ENCODE measurements at regions not wholly inside any gene's neighbourhood (a gene's known extent, or its start where the extent isn't known, plus 50 kb on each side); places are given as distances from the start of the nearest gene placed in this dataset.

- 79 to 82% methylated on average over 4 of the region's 4 CpGs for WGBS, 2 donors
- H3K27me3 ChIP-seq = no peaks in the 10 kb centered on the region
- intact Hi-C loops (cut with DNase I; ENCODE audit: low total_unique reads) = no loop called here
- no peaks in the 10 kb centered on the region for H3K9me3 ChIP-seq
- DNase-seq = no peak
- H3K4me3 ChIP-seq = no peak overlapping the region
- H3K36me3 ChIP-seq (ENCODE audit: low read depth, missing control alignments) = no peaks in the 10 kb centered on the region
- no peaks in the 10 kb centered on the region for H3K4me1 ChIP-seq
- H3K27ac ChIP-seq = no peak overlapping the region
- TF ChIP-seq POLR2A (IDR thresholded peaks at IDR 0.05) = no peak
- TF ChIP-seq, protein P1, sequence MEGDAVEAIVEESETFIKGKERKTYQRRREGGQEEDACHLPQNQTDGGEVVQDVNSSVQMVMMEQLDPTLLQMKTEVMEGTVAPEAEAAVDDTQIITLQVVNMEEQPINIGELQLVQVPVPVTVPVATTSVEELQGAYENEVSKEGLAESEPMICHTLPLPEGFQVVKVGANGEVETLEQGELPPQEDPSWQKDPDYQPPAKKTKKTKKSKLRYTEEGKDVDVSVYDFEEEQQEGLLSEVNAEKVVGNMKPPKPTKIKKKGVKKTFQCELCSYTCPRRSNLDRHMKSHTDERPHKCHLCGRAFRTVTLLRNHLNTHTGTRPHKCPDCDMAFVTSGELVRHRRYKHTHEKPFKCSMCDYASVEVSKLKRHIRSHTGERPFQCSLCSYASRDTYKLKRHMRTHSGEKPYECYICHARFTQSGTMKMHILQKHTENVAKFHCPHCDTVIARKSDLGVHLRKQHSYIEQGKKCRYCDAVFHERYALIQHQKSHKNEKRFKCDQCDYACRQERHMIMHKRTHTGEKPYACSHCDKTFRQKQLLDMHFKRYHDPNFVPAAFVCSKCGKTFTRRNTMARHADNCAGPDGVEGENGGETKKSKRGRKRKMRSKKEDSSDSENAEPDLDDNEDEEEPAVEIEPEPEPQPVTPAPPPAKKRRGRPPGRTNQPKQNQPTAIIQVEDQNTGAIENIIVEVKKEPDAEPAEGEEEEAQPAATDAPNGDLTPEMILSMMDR (IDR thresholded peaks at IDR 0.05) = no peak
These were observed 134.2 kb upstream of the HDGFL1 start for GRCh38 chr6:22435151-22435550.

DNA sequence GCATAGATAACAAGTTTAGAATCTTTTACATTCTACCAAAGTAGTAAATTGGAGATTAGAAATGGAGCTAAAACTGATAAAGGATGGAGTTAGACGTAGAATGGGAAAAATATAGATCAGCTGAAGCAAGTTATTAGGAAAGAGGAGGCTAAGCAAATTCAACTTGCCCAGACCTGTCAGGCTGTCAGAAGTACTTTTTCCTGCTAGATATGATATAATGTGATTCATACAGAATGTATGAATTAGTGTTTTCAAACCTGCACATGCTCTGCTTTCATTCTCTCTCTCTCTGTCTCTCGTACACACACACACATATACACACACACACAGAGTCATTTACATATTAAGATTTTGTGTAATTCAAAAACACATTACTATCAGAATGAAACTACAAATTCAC, 133.2 kb upstream of the HDGFL1 start:
- Histone ChIP-seq H3K9me3 (no peaks in the 10 kb centered on the region), H3K27me3 (no peaks in the 10 kb centered on the region), H3K4me1 (no peaks in the 10 kb centered on the region), H3K4me3 (no peak overlapping the region), H3K36me3 (ENCODE audit: low read depth, missing control alignments) (no peaks in the 10 kb centered on the region), H3K27ac (no peak overlapping the region)
- TF ChIP-seq, protein P1 (IDR thresholded peaks at IDR 0.05) = no peak
- no peak for TF ChIP-seq POLR2A (IDR thresholded peaks at IDR 0.05)
- no peak for DNase-seq
- WGBS, 2 donors = 87 to 98% methylated on average over 2 of the region's 2 CpGs
- intact Hi-C loops (cut with DNase I; ENCODE audit: low total_unique reads) = no loop called here

DNA sequence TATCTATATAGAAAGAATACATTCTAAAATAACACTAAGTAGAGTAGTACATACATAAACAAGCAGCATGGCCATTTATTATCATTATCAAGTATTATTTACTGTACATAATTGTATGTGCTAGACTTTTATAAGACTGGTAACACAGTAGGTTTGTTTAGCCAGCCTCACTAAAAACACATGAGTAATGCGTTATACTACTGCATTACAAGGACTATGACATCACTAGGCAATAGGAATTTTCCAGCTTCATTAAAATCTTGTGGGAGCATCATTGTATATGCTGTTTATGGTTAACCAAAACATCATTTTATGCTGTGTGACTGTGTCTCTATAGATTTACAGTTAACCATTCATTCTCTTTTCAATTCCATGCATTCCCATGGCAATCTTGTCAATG, 131.7 kb upstream of the HDGFL1 start:
- Histone ChIP-seq H3K4me3 (no peak overlapping the region), H3K9me3 (no peaks in the 10 kb centered on the region), H3K4me1 (no peaks in the 10 kb centered on the region), H3K27me3 (no peaks in the 10 kb centered on the region), H3K27ac (no peak overlapping the region), H3K36me3 (ENCODE audit: low read depth, missing control alignments) (no peaks in the 10 kb centered on the region)
- intact Hi-C loops (cut with DNase I; ENCODE audit: low total_unique reads) = no loop called here
- no peak for DNase-seq
- TF ChIP-seq, protein P1 (IDR thresholded peaks at IDR 0.05) = no peak
- 88 to 94% methylated on average over 1 of the region's 1 CpG for WGBS, 2 donors

DNA sequence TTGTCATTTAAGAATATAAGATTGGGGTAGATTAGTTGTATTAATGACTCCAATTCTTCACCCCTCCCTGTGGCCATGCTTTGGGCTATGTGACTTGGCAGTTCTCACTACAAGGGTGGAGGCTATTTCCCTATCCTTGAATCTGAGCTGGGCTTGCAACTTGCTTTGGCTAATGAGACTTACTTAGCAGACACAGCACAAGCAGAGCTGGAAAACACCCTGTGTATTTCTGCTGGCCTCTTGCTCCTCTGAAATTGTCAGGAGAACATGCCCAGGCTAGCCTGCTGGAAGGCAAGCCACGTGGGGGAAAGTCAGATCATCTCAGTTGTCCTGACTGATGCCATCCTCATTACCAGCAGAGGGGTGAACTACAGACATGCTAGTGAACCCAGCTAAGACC, 126.5 kb upstream of the HDGFL1 start:
- intact Hi-C loops (cut with DNase I; ENCODE audit: low total_unique reads) = no loop called here
- no peaks in the 10 kb centered on the region for H3K27me3 ChIP-seq
- no peaks in the 10 kb centered on the region for H3K36me3 ChIP-seq (ENCODE audit: low read depth, missing control alignments)
- H3K27ac ChIP-seq = no peak overlapping the region
- DNase-seq = no peak
- TF ChIP-seq, protein P1 (IDR thresholded peaks at IDR 0.05) = no peak
- TF ChIP-seq POLR2A (IDR thresholded peaks at IDR 0.05) = no peak
- no peaks in the 10 kb centered on the region for H3K9me3 ChIP-seq
- WGBS, 2 donors = 36 to 60% methylated on average over 1 of the region's 1 CpG
- H3K4me3 ChIP-seq = no peak overlapping the region
- peaks cover under 1% of the 10 kb centered on the region for H3K4me1 ChIP-seq

DNA sequence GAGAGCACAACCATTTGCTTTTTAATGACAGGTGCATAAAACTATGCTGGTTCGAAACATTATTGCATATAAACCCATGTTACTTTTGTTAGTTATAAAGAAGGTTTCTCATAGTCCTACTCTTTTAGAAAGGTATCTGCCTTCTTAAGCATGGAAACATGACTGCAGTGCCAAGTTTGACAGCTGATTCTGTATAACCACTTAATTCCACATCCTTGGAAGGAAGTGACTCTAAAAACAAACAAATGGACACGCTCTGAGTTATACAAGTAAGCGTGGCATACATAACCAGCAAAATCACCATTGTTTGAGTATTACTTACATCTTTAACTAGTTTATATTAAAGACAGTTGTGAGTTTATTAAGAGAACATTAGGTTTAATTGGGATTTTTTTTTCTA, 125.0 kb upstream of the HDGFL1 start:
- WGBS, 2 donors = 82 to 87% methylated on average over 3 of the region's 3 CpGs
- TF ChIP-seq, protein P1 (IDR thresholded peaks at IDR 0.05) = no peak
- no peak for TF ChIP-seq POLR2A (IDR thresholded peaks at IDR 0.05)
- H3K27ac ChIP-seq = no peak overlapping the region
- intact Hi-C loops (cut with DNase I; ENCODE audit: low total_unique reads) = no loop called here
- H3K4me3 ChIP-seq = no peak overlapping the region
- no peaks in the 10 kb centered on the region for H3K27me3 ChIP-seq
- no peaks in the 10 kb centered on the region for H3K36me3 ChIP-seq (ENCODE audit: low read depth, missing control alignments)
- DNase-seq = no peak
- peaks cover 2% of the 10 kb centered on the region for H3K4me1 ChIP-seq
- no peaks in the 10 kb centered on the region for H3K9me3 ChIP-seq

All from testis (tissue), 2 donors.